Upper lobe of left lung (tissue), 6 donors: ENCODE measurements at regions not wholly inside any gene's neighbourhood (a gene's known extent, or its start where the extent isn't known, plus 50 kb on each side); places are given as distances from the start of the nearest gene placed in this dataset.

Source experiments
- ATAC-seq, 2 donors: fragments of 200-7000 bp; cut with Tn5 transposase; one replicate each; pipeline ENCODE4 v1.9.1; 2022; ENCODE audit warnings: mild to moderate bottlenecking in 2 of 2, moderate library complexity in 2 of 2; ENCODE audit not compliant: low FRiP score in 2 of 2
- DNase-seq, 2 donors: peaks; one replicate each; pipeline ENCODE4 v3.0.0-alpha.2; 2019 to 2020
- H3K27ac ChIP-seq, 4 donors: fragments of 200-600 bp; sonication (generic); one replicate each; pipeline ENCODE4 v1.5.1; 2016 to 2019
- H3K27me3 ChIP-seq, 4 donors: fragments of 200-600 bp; sonication (generic); one replicate each; pipeline ENCODE4 v1.5.1; 2017 to 2019
- H3K36me3 ChIP-seq, 4 donors: fragments of 200-600 bp; sonication (generic); one replicate each; pipeline ENCODE4 v1.5.1; 2016 to 2019
- H3K4me1 ChIP-seq, 4 donors: fragments of 200-600 bp; sonication (generic); one replicate each; pipeline ENCODE4 v1.5.1; 2018 to 2019
- H3K4me3 ChIP-seq, 4 donors: fragments of 200-600 bp; sonication (generic); one replicate each; pipeline ENCODE4 v1.5.1; 2017 to 2019; ENCODE audit warnings: mild to moderate bottlenecking in 2 of 4, moderate library complexity in 1 of 4
- H3K9me3 ChIP-seq, 4 donors: fragments of 200-600 bp; sonication (generic); one replicate each; pipeline ENCODE4 v1.5.1; 2018 to 2019
- EP300 ChIP-seq, 4 donors: sonication (generic); formaldehyde crosslinking; IDR thresholded peaks; one replicate each; pipeline ENCODE4 v1.5.1; 2017; ENCODE audit warnings: antibody characterized with exemption in 4 of 4, control low read depth in 2 of 4
- POLR2A ChIP-seq, 4 donors: fragments of 450-650 bp; IDR thresholded peaks; one replicate each; pipeline ENCODE4 v1.5.1; 2016 to 2017; ENCODE audit warnings: antibody characterized with exemption in 4 of 4, mild to moderate bottlenecking in 2 of 4
- POLR2AphosphoS5 ChIP-seq, 2 donors: sonication (generic); formaldehyde crosslinking; IDR thresholded peaks; one replicate each; pipeline ENCODE4 v1.5.1; 2017; ENCODE audit warnings: antibody characterized with exemption in 2 of 2
- WGBS, 2 donors: methylation state at CpG; one replicate each; pipeline ENCODE4 v1.1.5; 2017 to 2018; 5-methylcytosine and 5-hydroxymethylcytosine counted together
- TF ChIP-seq, protein P1 (sequence below), 6 experiments: fragments of 450-650 bp in 4 of 6; fragments of 200-600 bp in 2 of 6; sonication (generic) in 2 of 6; IDR thresholded peaks; one replicate each; pipeline ENCODE4 v1.5.1; 2016 to 2019; ENCODE audit warnings: antibody characterized with exemption in 6 of 6
- donor health status: DM: no; HTN: no; CAD: no; lungs with moderate emphysema.
- donor health status: DM: no; HTN: yes; CAD: no; lungs with severe emphysema.

DNA sequence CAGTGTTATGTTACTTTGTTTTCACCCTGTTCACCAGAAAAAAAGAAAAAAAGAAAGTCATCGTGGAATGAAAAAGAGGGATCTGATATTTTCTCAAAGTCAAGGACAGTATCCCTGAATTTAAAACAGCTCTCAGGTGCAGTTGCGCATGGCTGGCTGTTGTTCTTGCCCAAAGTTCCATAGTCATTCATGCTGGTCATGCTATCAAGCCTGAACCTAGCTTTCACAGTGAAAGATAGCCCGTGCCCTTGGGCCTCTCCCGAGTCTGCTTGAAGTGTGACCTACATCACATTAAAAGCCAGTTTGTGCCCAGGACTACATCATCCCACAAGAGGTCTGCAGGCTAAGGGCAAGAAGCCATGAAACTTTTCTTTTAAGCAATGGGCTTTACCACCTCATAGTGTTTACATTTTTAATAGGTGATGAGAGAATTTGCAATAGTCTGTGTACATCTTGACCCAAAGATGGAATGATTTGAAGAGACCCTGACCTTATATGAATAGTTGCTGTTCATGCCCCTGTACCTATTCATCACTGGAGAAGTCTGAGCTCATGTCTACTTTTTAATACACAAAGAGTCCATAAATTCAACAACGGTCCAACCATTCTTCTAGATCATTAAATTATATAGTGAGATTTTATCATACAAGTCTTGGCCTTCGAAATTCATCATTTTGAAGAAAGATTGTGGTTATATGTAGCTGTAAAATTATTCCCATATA lies 522.5 kb upstream of the MCTP2 start:
- Histone ChIP-seq H3K36me3 (no peaks in the 10 kb centered on the region), H3K4me3 (no peak overlapping the region), H3K27me3 (no peaks in the 10 kb centered on the region), H3K4me1 (no peaks in the 10 kb centered on the region), H3K9me3 (no peaks in the 10 kb centered on the region), H3K27ac (no peak overlapping the region)
- DNase-seq: no peak
- 71 to 77% methylated on average over 6 of the region's 6 CpGs for WGBS, 2 donors
- no peak for ATAC-seq
- TF ChIP-seq POLR2A (IDR thresholded peaks at IDR 0.05) (no peak), EP300 (IDR thresholded peaks at IDR 0.05) (no peak), POLR2AphosphoS5 (IDR thresholded peaks at IDR 0.05) (no peak)
- TF ChIP-seq, protein P1, sequence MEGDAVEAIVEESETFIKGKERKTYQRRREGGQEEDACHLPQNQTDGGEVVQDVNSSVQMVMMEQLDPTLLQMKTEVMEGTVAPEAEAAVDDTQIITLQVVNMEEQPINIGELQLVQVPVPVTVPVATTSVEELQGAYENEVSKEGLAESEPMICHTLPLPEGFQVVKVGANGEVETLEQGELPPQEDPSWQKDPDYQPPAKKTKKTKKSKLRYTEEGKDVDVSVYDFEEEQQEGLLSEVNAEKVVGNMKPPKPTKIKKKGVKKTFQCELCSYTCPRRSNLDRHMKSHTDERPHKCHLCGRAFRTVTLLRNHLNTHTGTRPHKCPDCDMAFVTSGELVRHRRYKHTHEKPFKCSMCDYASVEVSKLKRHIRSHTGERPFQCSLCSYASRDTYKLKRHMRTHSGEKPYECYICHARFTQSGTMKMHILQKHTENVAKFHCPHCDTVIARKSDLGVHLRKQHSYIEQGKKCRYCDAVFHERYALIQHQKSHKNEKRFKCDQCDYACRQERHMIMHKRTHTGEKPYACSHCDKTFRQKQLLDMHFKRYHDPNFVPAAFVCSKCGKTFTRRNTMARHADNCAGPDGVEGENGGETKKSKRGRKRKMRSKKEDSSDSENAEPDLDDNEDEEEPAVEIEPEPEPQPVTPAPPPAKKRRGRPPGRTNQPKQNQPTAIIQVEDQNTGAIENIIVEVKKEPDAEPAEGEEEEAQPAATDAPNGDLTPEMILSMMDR (IDR thresholded peaks at IDR 0.05): no peak

GRCh38 chr15:93707751-93708150 lies 523.6 kb upstream of the MCTP2 start:
- no peaks in the 10 kb centered on the region for H3K9me3 ChIP-seq
- 73% methylated on average over 5 of the region's 5 CpGs for WGBS, 2 donors
- TF ChIP-seq, protein P1 (IDR thresholded peaks at IDR 0.05): no peak
- no peak for TF ChIP-seq EP300 (IDR thresholded peaks at IDR 0.05)
- no peak for TF ChIP-seq POLR2A (IDR thresholded peaks at IDR 0.05)
- no peak for TF ChIP-seq POLR2AphosphoS5 (IDR thresholded peaks at IDR 0.05)
- no peaks in the 10 kb centered on the region for H3K4me1 ChIP-seq
- no peaks in the 10 kb centered on the region for H3K27me3 ChIP-seq
- no peak overlapping the region for H3K4me3 ChIP-seq
- ATAC-seq: no peak
- no peak overlapping the region for H3K27ac ChIP-seq
- DNase-seq: no peak
- H3K36me3 ChIP-seq: no peaks in the 10 kb centered on the region

- ATAC-seq (no peak), DNase-seq (no peak)
- Histone ChIP-seq H3K4me1 (no peaks in the 10 kb centered on the region), H3K27ac (no peak overlapping the region), H3K9me3 (no peaks in the 10 kb centered on the region), H3K4me3 (no peak overlapping the region), H3K27me3 (no peaks in the 10 kb centered on the region), H3K36me3 (no peaks in the 10 kb centered on the region)
- WGBS, 2 donors: 67 to 75% methylated on average over 7 of the region's 7 CpGs
- TF ChIP-seq EP300 (IDR thresholded peaks at IDR 0.05): no peak
- no peak for TF ChIP-seq POLR2A (IDR thresholded peaks at IDR 0.05)
- TF ChIP-seq, protein P1 (IDR thresholded peaks at IDR 0.05): no peak
- TF ChIP-seq POLR2AphosphoS5 (IDR thresholded peaks at IDR 0.05): no peak
Measured at GRCh38 chr15:93706495-93707292, 524.7 kb upstream of the MCTP2 start.

DNA sequence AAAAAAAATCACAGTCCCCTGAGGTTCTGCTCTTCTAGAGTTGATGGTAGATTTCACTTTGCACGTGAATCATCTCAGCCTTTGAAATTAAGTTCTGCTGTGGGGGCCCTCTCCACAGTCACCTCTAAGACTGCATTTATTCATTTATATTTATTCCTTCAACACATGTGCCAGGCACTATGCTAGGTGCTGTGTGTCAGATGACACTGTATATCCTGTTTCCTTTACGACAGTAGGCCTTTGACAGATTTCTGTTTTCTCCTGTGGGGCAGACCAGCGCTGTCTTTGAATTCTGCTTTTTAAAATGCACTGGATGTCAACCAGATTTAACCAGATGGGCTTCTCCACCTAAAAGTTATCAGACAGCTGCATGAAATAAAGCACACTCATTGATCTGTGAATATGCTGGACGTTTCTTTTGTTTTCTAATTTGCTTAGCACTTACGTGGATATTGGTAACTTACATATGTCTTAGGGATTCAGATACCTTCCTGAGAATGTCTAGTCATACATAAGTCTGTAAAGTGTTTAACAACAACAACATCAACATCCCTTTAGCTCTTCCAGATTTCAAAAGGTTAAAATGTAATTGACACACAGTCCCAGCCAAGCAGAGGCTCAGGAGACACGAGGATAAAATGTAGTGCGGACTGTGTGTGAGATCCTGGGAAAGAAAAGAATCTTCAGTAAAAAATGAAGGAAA lies 525.5 kb upstream of the MCTP2 start:
- no peak for DNase-seq
- H3K9me3 ChIP-seq: no peaks in the 10 kb centered on the region
- H3K36me3 ChIP-seq: no peaks in the 10 kb centered on the region
- H3K4me1 ChIP-seq: no peaks in the 10 kb centered on the region
- H3K27ac ChIP-seq: no peak overlapping the region
- WGBS, 2 donors: 66 to 80% methylated on average over 7 of the region's 7 CpGs
- TF ChIP-seq POLR2AphosphoS5 (IDR thresholded peaks at IDR 0.05): no peak
- TF ChIP-seq EP300 (IDR thresholded peaks at IDR 0.05): no peak
- TF ChIP-seq, protein P1 (IDR thresholded peaks at IDR 0.05): no peak
- no peak for TF ChIP-seq POLR2A (IDR thresholded peaks at IDR 0.05)
- no peak overlapping the region for H3K4me3 ChIP-seq
- no peak for ATAC-seq
- no peaks in the 10 kb centered on the region for H3K27me3 ChIP-seq
